Ureter (tissue), 1 donor: ENCODE measurements at regions not wholly inside any gene's neighbourhood (a gene's known extent, or its start where the extent isn't known, plus 50 kb on each side); places are given as distances from the start of the nearest gene placed in this dataset.

ENCODE experiments used
- DNase-seq: peaks from one replicate; pipeline ENCODE4 v3.0.0-alpha.2; 2020; ENCODE audit warnings: low spot score
- donor health status: DM: yes; HTN: yes; CAD: no.

GRCh38 chr4:65789341-65789740 is 119.1 kb upstream of the EPHA5 start:
- no peak for DNase-seq

- DNase-seq, result no peak
These were observed 107.0 kb upstream of the EPHA5 start for GRCh38 chr4:65777270-65777669.

GRCh38 chr4:65773636-65774035 is 103.3 kb upstream of the EPHA5 start:
- no peak for DNase-seq

DNA sequence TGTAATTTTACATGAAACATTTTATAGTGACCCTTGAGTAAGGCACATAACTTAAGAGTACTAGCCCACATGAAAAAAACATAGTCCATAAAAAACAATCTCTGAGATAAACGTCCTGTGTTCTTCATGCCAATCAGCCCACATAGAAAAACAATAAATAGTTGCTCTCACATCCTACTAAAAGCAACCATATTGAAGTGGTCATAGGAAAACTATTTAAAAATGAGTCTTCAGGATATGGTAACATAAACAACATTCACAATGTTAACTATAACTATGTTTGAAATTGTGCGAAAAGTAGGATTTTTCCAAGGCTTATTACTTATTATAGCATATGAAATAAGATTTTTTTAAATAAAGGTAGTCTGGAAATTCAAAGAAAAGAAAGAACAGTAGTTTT is 77.1 kb upstream of the EPHA5 start:
- no peak for DNase-seq

DNA sequence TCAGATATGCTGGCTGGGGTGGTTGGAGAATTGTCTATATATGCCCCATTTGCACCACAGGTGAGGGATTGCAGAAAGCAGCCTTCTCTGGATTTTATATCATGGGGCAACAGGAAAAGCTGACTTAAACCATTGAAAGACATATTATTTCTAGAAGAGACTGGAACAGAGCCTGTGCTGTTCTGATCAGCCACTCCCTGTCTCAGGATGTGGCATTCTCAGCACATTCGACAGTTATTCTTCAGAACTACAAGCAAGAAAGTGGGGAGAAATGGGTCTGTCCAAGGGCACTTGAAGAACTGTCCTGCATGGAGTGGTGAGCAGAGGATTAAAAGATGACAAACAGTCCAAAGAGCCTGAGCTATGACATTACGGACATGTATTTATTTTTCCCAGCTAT is 67.8 kb upstream of the EPHA5 start:
- DNase-seq, result no peak

- no peak for DNase-seq
These were observed 67.4 kb upstream of the EPHA5 start for GRCh38 chr4:65737672-65738071.

DNA sequence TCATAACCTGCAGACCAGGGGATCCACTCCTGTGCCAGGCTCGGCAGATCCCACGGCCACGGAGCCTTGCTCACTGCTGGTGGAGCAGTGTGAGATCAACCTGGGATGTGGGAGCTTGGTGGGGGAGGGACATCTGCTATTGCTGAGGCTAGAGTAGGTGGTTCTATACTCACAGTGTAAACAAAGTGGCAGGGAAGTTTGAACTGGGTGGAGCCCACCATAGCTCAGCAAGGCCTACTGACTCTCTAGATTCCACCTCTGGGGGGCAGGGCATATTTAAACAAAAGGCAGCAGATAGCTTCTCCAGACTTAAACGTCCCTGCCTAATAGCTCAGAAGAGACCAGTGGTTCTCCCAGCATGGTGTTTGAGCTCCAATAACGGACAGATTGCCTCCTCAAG is 54.7 kb upstream of the EPHA5 start:
- no peak for DNase-seq
